GM12874 (cell line): ENCODE measurements at regions not wholly inside any gene's neighbourhood (a gene's known extent, or its start where the extent isn't known, plus 50 kb on each side); places are given as distances from the start of the nearest gene placed in this dataset.

Experiments used
- CTCF ChIP-seq: IDR thresholded peaks from 2 replicates; pipeline ENCODE4 v1.5.1; 2011; ENCODE audit warnings: low read depth, mild to moderate bottlenecking, control low read depth, low read length, moderate library complexity; ENCODE audit not compliant: insufficient read depth

DNA sequence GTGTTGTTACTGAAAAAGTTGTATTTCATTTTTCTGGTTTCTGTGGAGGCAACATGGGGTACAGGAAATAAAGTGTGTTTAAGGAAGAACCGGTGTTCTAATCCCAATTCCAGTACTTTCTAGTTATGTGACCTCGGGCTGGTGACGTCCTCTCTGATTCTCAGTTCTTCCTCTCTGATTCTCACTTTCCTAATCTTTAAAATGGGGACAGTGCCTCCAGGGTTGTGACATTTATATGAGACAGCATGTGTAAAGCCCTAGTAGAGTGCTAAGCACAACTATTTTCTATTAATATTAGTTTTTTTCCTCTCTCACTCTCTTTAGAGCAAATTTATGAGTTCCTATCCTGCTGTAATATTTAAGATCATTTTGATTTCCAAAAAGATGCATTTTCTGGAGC lies 50.9 kb upstream of the PTPDC1 start:
- no peak for TF ChIP-seq CTCF

DNA sequence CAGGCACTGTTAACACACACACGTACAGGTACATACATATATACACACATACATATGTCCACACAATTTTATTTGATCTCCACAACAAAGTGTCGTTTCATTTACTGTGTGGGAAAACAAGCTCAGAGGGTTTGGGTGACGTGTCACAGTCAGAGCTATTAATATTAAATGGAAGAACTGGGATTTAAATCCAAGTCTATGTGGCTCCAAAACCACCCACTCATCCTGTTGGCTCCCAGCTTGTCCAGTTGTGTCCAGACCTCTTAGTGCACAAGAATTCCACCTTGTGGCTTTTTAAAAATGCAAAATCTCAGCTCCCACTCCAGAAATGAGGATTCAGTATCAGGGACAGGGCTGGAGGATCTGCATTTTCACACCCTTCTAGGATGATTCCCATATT lies 52.3 kb upstream of the PTPDC1 start:
- TF ChIP-seq CTCF: no peak

DNA sequence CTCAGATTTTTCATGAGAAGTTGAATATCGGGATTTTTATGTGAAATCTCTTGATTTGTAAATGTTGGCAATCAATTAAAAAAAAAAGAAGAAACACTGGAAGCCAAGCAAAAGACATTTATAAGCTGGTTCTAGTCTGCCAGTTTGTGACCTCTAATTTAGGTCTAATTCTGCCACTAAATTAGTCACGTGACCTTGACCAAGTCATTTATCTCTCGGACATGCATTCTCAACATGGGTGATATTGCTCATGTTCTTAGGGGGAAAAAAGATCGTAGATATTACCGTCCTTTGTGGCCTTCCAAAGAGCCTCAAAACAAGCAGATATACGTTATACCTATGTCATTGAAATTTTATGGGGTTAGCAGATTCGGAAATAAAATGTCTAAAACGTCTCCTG lies 52.9 kb upstream of the PTPDC1 start:
- TF ChIP-seq CTCF: no peak

- TF ChIP-seq CTCF: no peak
Observed at GRCh38 chr9:94030318-94031179, 53.7 kb upstream of the PTPDC1 start.

DNA sequence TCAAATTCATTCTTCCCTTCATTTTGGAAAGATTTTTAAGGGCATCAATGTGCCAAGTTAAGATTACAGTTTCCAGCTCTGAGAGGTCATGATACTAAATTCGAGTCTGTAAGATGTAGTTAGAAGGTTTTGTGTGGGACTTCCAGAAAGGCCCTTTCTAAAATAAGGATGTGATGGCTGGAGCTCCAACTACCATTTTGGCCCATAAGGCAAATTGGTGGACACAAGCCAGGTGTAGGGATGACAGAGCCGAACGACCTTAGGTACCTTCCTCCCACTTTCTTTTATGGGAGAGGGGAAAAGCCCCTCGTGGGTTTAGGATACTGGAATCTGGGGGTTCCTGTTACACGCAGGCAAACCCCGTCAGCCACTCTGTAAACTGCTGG lies 54.3 kb upstream of the PTPDC1 start:
- no peak for TF ChIP-seq CTCF

DNA sequence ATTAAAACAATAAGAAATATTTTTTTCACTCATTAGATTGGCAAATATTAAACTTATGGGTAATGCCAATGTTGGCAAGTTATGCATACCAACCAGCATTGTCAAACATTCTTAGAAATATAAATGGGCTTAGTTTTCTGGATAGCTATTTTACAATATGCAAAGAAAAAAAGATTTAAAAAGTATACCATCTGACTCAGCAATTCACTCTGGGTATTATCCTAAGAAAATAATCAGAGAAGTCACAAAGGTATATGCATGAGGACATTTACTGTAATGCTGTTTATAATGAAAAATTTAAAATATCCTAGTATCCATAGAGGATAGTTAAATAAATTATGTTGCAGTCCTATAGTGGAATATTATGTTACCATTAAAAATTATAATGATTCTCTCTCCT lies 57.4 kb upstream of the PTPDC1 start:
- TF ChIP-seq CTCF: no peak

GRCh38 chr9:94018628-94019027 lies 63.5 kb upstream of the BARX1 start:
- TF ChIP-seq CTCF: no peak
